HL-60 (cell line): ENCODE measurements at regions not wholly inside any gene's neighbourhood (a gene's known extent, or its start where the extent isn't known, plus 50 kb on each side); places are given as distances from the start of the nearest gene placed in this dataset.
A peak's percentile ranks its signal among the peaks of the same experiment; 100 is the strongest.
"Not testable (repeated sequence)": the region's sequence is repeated elsewhere in the genome, so short reads cannot be mapped to it uniquely, and the experiment has no call there.

ENCODE experiments used
- DNase-seq, 2 experiments: peaks; one replicate each; pipeline ENCODE4 v3.0.0-alpha.2; 2010 to 2020; ENCODE audit warnings: low read depth in 1 of 2, low spot score in 1 of 2
- H3K27ac ChIP-seq: fragments of 250-450 bp; sonication (Bioruptor Pico); replicated peaks from 2 replicates; pipeline ENCODE4 v1.5.1; 2020; ENCODE audit warnings: mild to moderate bottlenecking, moderate library complexity
- H3K27me3 ChIP-seq: fragments of 250-450 bp; sonication (Bioruptor Pico); 2 replicates; pipeline ENCODE4 v1.5.1; 2021; ENCODE audit warnings: mild to moderate bottlenecking, moderate library complexity; ENCODE audit not compliant: insufficient read depth, poor library complexity, severe bottlenecking
- H3K4me3 ChIP-seq: replicated peaks from 2 replicates; pipeline ENCODE4 v1.5.1; 2011; ENCODE audit warnings: mild to moderate bottlenecking, control low read depth, low read length; ENCODE audit not compliant: insufficient read depth
- GABPA ChIP-seq: IDR thresholded peaks from 2 replicates; pipeline ENCODE4 v1.6.1; 2012; ENCODE audit warnings: low read depth
- POLR2AphosphoS5 ChIP-seq: IDR thresholded peaks from 2 replicates; pipeline ENCODE4 v1.6.1; 2012; ENCODE audit warnings: low read depth
- SPI1 ChIP-seq: IDR thresholded peaks from 2 replicates; pipeline ENCODE4 v1.6.1; 2012; ENCODE audit warnings: low read depth, mild to moderate bottlenecking, borderline replicate concordance
- TF ChIP-seq, protein P1 (sequence below): IDR thresholded peaks from one replicate; pipeline ENCODE4 v1.5.1; 2011; ENCODE audit warnings: low read length, control low read depth, inconsistent platforms; ENCODE audit not compliant: insufficient read depth
- TF ChIP-seq, protein P2 (sequence below): IDR thresholded peaks from 2 replicates; pipeline ENCODE4 v1.6.1; 2012; ENCODE audit warnings: low read depth; ENCODE audit not compliant: insufficient replicate concordance

DNA sequence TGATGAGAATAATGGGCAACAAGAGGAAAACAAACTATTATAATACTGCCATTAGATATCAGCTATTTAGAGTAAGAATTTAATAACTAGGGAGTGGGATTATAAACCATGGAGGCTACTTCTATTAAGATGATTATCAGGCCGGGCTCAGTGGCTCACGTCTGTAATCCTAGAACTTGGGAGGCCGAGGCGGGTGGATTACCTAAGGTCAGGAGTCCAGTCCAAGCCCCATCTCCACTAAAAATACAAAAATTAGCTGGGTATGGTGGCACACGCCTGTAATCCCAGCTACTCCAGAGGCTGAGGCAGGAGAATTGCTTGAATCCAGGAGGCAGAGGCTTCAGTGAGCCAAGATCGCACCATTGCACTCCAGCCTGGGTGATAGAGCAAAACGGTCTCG, 355.6 kb downstream of the PPP1R3A start:
- not testable (repeated sequence) for H3K27me3 ChIP-seq, H3K27ac ChIP-seq, H3K4me3 ChIP-seq, DNase-seq

DNA sequence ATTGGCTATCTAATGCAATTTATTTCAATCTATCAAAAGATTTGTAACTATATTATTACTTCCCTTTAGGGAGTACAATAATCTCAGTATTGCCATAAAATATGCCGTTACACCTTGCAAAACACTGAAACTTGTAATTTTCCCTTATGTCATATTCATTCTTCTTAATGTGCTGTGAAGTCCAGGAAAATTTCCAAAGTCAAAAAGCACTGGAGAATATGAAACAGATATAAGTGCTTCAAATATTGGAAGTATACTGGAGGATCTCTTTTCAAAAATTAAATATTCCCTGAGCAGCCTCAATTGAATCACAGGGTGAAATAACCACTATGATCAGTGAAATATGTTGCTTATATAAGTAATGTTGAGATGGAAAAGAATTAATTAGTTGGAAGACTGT, 356.0 kb downstream of the PPP1R3A start:
- Histone ChIP-seq H3K4me3 (no peak overlapping the region), H3K27ac (no peak overlapping the region), H3K27me3 (no peaks in the 10 kb centered on the region)
- DNase-seq = no peak
- TF ChIP-seq SPI1 (no peak), GABPA (no peak), POLR2AphosphoS5 (no peak)
- TF ChIP-seq, protein P1, sequence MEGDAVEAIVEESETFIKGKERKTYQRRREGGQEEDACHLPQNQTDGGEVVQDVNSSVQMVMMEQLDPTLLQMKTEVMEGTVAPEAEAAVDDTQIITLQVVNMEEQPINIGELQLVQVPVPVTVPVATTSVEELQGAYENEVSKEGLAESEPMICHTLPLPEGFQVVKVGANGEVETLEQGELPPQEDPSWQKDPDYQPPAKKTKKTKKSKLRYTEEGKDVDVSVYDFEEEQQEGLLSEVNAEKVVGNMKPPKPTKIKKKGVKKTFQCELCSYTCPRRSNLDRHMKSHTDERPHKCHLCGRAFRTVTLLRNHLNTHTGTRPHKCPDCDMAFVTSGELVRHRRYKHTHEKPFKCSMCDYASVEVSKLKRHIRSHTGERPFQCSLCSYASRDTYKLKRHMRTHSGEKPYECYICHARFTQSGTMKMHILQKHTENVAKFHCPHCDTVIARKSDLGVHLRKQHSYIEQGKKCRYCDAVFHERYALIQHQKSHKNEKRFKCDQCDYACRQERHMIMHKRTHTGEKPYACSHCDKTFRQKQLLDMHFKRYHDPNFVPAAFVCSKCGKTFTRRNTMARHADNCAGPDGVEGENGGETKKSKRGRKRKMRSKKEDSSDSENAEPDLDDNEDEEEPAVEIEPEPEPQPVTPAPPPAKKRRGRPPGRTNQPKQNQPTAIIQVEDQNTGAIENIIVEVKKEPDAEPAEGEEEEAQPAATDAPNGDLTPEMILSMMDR = no peak
- TF ChIP-seq, protein P2, sequence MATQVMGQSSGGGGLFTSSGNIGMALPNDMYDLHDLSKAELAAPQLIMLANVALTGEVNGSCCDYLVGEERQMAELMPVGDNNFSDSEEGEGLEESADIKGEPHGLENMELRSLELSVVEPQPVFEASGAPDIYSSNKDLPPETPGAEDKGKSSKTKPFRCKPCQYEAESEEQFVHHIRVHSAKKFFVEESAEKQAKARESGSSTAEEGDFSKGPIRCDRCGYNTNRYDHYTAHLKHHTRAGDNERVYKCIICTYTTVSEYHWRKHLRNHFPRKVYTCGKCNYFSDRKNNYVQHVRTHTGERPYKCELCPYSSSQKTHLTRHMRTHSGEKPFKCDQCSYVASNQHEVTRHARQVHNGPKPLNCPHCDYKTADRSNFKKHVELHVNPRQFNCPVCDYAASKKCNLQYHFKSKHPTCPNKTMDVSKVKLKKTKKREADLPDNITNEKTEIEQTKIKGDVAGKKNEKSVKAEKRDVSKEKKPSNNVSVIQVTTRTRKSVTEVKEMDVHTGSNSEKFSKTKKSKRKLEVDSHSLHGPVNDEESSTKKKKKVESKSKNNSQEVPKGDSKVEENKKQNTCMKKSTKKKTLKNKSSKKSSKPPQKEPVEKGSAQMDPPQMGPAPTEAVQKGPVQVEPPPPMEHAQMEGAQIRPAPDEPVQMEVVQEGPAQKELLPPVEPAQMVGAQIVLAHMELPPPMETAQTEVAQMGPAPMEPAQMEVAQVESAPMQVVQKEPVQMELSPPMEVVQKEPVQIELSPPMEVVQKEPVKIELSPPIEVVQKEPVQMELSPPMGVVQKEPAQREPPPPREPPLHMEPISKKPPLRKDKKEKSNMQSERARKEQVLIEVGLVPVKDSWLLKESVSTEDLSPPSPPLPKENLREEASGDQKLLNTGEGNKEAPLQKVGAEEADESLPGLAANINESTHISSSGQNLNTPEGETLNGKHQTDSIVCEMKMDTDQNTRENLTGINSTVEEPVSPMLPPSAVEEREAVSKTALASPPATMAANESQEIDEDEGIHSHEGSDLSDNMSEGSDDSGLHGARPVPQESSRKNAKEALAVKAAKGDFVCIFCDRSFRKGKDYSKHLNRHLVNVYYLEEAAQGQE = no peak

DNA sequence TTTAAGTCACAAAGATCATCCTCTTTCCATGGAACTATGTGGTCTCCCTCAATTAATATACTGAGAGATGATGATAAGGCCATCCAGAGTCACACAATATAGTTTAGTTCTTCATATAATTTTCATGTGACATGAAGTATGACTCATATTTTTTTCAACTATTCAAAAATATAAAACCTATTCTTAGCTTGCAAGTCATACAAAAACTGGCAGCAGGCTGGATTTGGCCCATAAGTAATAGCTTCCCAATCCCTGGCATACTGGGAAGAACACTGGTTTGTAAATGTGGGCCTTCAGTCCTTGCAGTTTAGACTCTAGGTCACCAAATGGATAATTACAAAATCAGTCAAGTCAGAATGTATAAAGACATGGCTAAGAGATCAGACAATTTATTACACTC, 356.6 kb downstream of the PPP1R3A start:
- no peak for DNase-seq
- Histone ChIP-seq H3K4me3 (no peak overlapping the region), H3K27me3 (no peaks in the 10 kb centered on the region), H3K27ac (no peak overlapping the region)
- TF ChIP-seq, protein P2 = no peak

DNA sequence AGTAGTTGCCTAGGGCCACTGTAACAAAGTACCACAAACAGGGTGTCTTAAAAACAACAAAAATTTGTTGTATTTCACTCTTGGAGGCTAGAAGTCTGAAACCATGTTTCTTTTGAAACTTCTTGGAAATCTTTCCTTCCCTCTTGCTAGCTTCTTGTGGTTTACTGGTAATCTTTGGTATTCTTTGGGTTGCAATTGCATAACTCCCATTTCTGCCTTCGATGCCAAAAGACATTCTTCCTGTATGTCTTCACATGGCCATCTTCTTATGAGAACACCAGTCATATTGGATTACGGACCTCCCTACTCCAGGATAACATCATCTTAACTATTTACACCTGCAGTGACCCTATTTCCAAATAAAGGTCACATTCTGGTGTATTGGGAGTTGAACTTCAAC, 357.4 kb downstream of the PPP1R3A start:
- H3K4me3 ChIP-seq = no peak overlapping the region
- TF ChIP-seq, protein P1 = no peak
- TF ChIP-seq GABPA = no peak
- H3K27me3 ChIP-seq = no peaks in the 10 kb centered on the region
- peak overlapping the region; percentile 27; the same call in 1 of the 2 replicates for H3K27ac ChIP-seq
- DNase-seq = peak; percentile 7 to 52

DNA sequence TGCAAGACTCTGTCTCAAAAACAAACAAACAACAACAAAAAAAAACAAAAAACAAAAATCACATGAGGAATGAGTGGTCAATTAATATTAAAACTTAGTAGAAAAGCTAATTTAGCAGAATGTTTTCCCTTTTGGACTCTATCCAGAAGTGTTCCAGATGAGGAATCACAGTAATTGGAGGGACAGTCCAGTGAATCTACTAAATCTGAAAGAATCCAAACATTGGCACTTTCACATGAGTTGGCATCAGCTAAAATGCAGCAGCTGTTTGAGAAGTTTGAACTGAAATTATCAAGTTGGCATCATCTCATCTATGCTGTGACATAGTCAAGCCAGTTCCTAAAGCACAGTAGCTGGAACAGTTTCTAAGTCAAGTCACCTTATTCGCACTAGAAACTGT, 367.8 kb downstream of the PPP1R3A start:
- DNase-seq = no peak
- H3K27me3 ChIP-seq = no peaks in the 10 kb centered on the region
- TF ChIP-seq GABPA = no peak
- no peak for TF ChIP-seq SPI1
- no peak for TF ChIP-seq POLR2AphosphoS5
- TF ChIP-seq, protein P1 = no peak
- TF ChIP-seq, protein P2 = no peak
- no peak overlapping the region for H3K27ac ChIP-seq
- no peak overlapping the region for H3K4me3 ChIP-seq
